ENCODE measurements at regions not wholly inside any gene's neighbourhood (a gene's known extent, or its start where the extent isn't known, plus 50 kb on each side); places are given as distances from the start of the nearest gene placed in this dataset.
"Not testable (repeated sequence)": the region's sequence is repeated elsewhere in the genome, so short reads cannot be mapped to it uniquely, and the experiment has no call there.

- intact Hi-C loops (cut with DNase I), result no loop called here
Observed at GRCh38 chr2:187862715-187863114, 308.5 kb upstream of the TFPI start.

DNA sequence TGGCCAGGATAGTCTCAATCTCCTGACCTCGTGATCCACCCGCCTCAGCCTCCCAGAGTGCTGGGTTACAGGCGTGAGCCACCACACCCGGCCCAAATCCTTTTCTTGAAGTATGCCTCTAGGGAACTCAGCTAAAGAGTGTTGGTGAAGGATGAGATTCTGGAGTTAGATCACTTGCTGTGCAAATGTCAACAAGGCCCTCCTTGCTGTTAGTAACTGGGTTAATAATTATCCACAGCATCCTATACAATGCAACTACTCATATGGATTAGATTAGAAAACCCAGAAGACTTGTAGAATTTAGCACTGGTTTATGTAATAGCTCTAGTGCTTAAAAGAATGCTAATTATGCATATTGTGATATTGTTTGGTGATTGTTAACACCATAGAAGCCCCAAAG lies 310.8 kb upstream of the TFPI start:
- intact Hi-C loops (cut with DNase I), result no loop called here
- no peak for DNase-seq

More at GRCh38 chr2:187862715-187863114, 308.5 kb upstream of the TFPI start:
- no peak for DNase-seq

GRCh38 chr2:187867165-187867564 lies 312.9 kb upstream of the TFPI start:
- intact Hi-C loops (cut with DNase I), result no loop called here
- no peak for DNase-seq

DNA sequence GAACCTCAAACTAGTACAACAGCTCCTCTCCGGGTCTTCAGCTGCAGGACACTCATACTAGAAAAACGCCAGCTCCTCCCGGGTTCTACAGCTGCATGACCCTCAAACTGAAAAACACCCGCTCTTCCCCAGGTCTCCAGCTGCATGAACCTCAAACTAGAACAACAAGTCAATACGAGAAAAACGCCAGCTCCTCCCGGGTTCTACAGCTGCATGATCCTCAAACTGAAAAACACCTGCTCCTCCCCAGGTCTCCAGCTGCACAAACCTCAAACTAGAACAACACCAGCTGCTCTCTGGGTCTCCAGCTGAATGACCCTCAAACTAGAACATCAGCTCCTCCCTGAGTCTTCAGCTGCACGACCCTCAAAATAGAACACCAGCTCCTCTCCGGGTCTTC lies 315.0 kb upstream of the TFPI start:
- no peak for DNase-seq
- intact Hi-C loops (cut with DNase I), result no loop called here

DNA sequence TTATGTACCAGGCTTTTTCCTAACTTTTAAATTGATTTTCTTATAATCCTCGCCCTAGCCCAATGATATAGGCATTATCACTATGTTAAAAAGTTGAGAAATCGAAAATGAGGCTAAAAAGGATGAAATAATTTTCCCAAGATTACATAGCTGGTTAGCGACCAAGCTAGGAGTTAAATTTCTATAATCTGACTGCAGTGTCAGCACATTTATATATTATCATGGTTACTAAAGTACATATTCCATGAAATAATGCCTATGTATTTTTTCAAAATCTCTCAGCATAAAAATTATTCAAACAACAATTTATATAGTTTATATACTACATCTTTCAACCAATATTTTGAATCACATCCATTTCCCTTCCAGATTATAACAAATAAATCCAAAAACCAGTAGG lies 317.3 kb upstream of the TFPI start:
- no peak for DNase-seq
- intact Hi-C loops (cut with DNase I), result no loop called here

GRCh38 chr2:187873132-187873531 lies 318.9 kb upstream of the TFPI start:
- intact Hi-C loops (cut with DNase I), result no loop called here
- no peak for DNase-seq

DNA sequence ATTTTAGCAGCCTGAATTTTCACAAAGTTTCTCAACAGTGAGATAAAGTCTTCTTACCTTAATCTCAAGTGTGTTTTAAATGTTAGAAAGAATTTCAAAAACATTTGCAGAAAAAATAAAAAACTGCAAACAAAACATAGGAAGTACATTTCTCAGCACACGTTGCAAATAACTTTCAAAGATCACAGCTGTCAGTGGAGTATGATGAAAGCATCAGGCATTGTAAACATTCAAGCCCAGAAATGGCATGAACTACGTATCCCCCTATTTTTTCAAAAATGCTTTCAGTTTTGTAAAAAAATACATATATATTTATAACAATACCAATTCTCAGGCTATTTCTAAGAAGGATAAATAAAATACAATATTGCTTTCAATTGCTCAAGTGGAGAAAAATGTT lies 320.6 kb upstream of the TFPI start:
- intact Hi-C loops (cut with DNase I), result no loop called here
- no peak for DNase-seq

- DNase-seq, result no peak
- intact Hi-C loops (cut with DNase I), result no loop called here
Observed at GRCh38 chr2:187875261-187876141, 321.3 kb upstream of the TFPI start.

- intact Hi-C loops (cut with DNase I), result no loop called here
- no peak for DNase-seq
Observed at GRCh38 chr2:187876554-187876953, 322.3 kb upstream of the TFPI start.

- DNase-seq, result no peak
- intact Hi-C loops (cut with DNase I), result no loop called here
Observed at GRCh38 chr2:187877391-187877790, 323.2 kb upstream of the TFPI start.

DNA sequence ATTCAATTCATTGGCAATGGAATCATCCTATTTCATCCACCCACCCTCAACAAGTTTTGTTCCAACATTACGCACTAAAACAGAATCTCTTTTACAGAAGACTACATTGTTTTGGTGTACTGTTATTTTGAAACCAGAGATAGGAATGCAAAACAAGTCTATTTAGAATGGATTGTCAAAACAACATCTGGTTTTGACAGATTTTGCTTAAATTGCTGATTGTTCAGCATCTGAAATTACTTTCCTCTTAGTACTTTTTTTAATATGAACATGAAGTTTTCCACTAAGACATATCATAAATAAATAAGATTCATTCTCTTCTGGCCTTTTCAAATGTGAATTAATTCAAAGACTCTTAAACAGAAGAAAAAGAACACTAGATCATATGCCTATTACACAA lies 323.9 kb upstream of the TFPI start:
- DNase-seq, result no peak
- intact Hi-C loops (cut with DNase I), result no loop called here

DNA sequence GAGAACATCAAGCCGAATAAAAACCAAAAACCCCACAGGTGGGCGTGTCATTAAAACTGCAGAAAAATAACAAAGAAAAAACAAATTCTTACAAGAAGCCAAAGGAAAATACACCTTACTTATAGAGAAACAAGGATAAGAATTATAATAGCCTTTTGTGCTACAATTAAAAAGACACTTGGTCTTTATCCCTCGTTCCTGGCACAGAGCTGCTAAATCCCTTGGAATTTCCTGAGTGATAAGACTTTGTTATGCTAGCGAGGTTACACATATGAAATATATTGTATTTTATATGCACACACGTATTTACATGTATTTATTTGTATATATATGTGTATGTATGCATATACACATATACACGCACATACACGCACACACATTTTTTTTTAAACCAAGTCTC lies 325.3 kb upstream of the TFPI start:
- no peak for DNase-seq
- intact Hi-C loops (cut with DNase I), result no loop called here

DNA sequence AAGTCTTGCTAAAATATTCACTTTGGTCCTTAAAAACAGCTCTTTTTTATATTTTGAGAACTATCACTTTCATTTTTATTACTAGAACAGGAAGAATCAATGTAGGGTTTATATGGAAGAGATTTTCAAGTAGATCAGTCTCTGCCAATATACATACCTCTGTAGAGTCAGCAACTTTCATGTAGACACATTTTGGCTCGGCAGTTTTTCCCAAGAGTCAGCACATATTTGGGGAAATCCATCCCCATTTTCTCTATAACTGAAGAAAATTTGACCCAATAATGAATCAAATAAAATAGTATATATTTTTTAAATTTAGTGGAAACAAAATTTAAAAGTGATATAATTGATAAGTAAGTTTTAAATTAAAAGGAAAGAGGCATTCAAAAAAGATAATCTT lies 329.8 kb upstream of the TFPI start:
- intact Hi-C loops (cut with DNase I), result no loop called here
- no peak for DNase-seq

DNA sequence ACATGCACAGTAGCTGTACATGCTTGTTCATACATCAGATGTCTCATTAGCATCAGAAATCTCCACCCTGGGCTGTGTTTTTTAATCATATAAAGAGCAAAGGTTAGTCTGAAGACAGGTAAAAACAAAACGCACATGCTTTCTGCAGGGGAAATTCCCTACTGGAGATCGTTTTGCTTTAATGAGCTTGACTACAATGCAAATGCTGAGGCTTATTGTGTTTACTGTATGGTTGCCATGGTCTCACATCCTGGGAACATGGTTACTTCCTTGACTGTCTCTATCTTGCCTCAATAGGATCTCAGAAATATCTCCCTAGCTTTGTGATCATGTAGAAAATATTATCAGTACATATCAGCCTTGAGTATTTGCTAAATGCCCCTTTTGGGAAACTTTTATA lies 336.5 kb upstream of the TFPI start:
- intact Hi-C loops (cut with DNase I), result no loop called here
- DNase-seq, result no peak

DNA sequence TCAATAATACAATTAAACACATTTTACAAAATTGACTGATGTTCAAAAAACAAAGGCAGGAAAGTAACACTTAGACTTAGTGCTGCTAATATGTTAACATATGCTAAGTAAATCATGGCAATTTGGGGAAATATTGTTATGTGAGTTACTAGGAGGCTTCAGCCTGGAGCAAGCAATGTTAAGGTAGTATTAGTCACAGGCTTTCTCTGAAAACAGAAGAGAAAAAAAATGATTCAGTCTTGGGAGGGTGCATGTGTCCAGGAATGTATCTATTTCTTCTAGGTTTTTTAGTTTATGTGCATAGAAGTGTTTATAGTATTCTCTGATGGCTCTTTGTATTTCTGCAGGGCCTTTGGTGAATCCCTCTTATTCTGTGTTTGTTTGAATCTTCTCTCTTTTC lies 345.8 kb upstream of the TFPI start:
- intact Hi-C loops (cut with DNase I), result no loop called here
- DNase-seq, result no peak

DNA sequence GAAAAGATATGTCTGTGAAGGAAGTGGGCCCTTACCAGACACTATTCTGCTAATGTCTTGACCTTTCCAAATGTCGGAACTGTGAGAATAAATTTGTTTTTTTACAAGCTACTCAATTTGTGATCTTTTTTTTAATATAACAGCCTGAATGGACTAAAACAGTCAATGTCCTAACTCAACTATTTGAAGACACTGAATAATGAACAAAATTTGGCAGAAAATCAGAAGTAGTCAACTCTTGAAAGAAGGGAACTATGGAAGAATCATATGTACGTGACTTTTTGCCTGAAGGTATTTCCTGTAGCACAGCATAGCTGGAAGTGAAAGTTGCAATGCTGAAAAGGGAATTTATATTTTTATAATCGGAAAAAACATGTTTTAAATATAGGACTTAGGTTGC lies 351.8 kb upstream of the TFPI start:
- DNase-seq, result no peak
- intact Hi-C loops (cut with DNase I), result no loop called here

DNA sequence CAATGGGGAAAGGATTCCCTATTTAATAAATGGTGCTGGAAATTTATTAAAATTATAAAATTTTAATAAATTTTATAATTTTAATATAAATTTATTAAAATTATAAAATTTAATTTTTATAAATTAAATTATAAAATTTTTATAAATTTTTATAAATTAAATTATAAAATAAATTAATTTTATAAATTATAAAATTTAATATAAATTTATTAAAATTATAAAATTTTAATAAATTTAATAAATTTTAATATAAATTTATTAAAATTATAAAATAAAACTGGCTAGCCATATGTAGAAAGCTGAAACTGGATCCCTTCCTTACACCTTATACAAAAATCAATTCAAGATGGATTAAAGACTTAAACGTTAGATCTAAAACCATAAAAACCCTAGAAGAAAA lies 356.7 kb upstream of the TFPI start:
- intact Hi-C loops (cut with DNase I); DNase-seq: not testable (repeated sequence)

DNA sequence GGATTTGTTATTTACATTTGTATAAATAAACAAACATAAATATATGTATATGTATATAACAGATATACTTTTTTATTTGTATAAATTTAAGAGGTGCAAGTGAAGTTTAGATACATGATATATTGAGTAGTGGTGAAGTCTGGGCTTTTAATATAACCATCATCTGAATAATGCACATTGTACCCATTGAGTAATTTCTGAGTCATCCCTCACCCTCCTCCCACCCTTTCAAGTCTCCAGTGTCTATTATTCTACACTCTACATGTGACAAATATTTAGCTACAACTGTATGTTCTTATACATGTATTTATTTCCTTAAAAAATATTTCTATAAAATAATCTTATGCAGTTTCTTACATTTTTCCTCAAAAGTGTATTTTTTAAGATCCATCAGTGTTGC lies 358.7 kb upstream of the TFPI start:
- intact Hi-C loops (cut with DNase I), result no loop called here
- no peak for DNase-seq

GRCh38 chr2:187915810-187916209 lies 361.6 kb upstream of the TFPI start:
- intact Hi-C loops (cut with DNase I), result no loop called here
- no peak for DNase-seq

- intact Hi-C loops (cut with DNase I), result no loop called here
- no peak for DNase-seq
Observed at GRCh38 chr2:187916799-187917198, 362.6 kb upstream of the TFPI start.

GRCh38 chr2:187917535-187917934 lies 363.3 kb upstream of the TFPI start:
- DNase-seq, result no peak
- intact Hi-C loops (cut with DNase I), result no loop called here

DNA sequence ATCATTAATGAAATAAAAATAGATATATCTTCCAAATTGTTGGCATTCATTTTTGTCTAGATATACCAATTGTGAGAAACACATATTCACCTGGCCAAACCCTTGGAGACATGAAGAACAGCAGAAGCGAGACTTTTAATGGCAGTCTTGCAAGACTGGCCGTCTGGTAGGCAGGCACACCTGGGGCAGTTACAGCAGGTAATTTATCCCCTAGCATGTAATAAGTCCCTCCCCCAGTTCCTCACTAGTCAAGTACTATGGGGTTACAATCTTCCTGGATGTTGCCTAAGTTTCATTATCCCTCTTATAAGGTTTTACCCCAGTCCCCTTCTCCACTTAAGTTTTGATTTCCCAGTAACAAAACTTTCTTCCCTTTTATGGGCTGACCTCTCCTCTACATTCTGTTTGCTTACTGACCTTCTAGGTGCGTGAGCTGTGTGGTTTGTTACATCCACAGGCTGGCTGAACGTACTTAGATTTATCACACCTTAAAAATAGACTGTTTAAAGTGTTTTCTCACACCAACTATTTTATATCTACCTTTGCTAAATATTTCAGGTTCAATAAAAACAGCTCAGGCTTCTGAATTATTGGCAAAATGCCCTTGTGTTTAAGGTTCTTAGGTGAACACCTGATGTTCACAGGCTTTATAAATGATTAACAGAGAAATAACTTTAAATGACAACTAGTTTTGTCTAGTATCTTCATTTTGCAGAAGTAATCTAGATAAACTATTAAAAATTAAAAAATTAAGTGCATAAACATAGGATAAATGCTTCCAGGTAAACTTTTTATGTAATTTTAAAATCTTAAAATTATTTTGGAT lies 365.0 kb upstream of the TFPI start:
- intact Hi-C loops (cut with DNase I), result no loop called here
- DNase-seq, result no peak

Measured in posterior cingulate gyrus (tissue), 11 donors.